SK-N-SH (cell line): ENCODE measurements at regions not wholly inside any gene's neighbourhood (a gene's known extent, or its start where the extent isn't known, plus 50 kb on each side); places are given as distances from the start of the nearest gene placed in this dataset.

Source experiments
- CTCF ChIA-PET: fragments of 300-600, 350-600 bp; formaldehyde crosslinking; extraction: SDS; loops from one replicate; lab custom pipeline; 2021; lab: Yijun Ruan, JAX
- POLR2A ChIA-PET: fragments of 350-600 bp; sonication (Branson Sonifier 250); formaldehyde crosslinking; extraction: SDS; loops from one replicate; lab custom pipeline; 2020; ENCODE audit warnings: antibody characterized with exemption, inconsistent platforms; lab: Yijun Ruan, JAX
- DNase-seq: peaks from one replicate; pipeline ENCODE4 v3.0.0; 2012
- H2AFZ ChIP-seq: fragments of 200-600 bp; sonication (generic); 2 replicates; pipeline ENCODE4 v1.8.1; 2016; ENCODE audit warnings: antibody characterized with exemption, mild to moderate bottlenecking, low read depth
- H3F3A ChIP-seq: fragments of 200-600 bp; sonication (generic); replicated peaks from 2 replicates; pipeline ENCODE3; 2016; ENCODE audit warnings: antibody characterized with exemption, mild to moderate bottlenecking; ENCODE audit not compliant: insufficient read depth
- H3K27ac ChIP-seq, 2 experiments: fragments of 200-500 bp in 1 of 2; fragments of 200-600 bp in 1 of 2; sonication (Bioruptor generic) in 1 of 2; sonication (generic), shearing (Covaris generic) in 1 of 2; 2 replicates each; pipeline versions ENCODE4 v1.5.1 to v1.6.1; 2014 to 2016; ENCODE audit warnings: low read depth in 2 of 2, inconsistent platforms in 1 of 2, low read length in 1 of 2, mild to moderate bottlenecking in 1 of 2, mixed read lengths in 1 of 2
- H3K27me3 ChIP-seq: fragments of 200-600 bp; sonication (generic), shearing (Covaris generic); 2 replicates; pipeline ENCODE4 v1.6.1; 2016; ENCODE audit warnings: mixed run types; ENCODE audit not compliant: insufficient read depth
- H3K36me3 ChIP-seq, 2 experiments: fragments of 200-500 bp in 1 of 2; fragments of 200-600 bp in 1 of 2; sonication (Bioruptor generic) in 1 of 2; sonication (generic) in 1 of 2; replicated peaks in 1 of 2; 2 replicates each; pipeline versions ENCODE3 to v1.5.1; 2014 to 2016; ENCODE audit warnings: low read length in 1 of 2, mild to moderate bottlenecking in 1 of 2; ENCODE audit not compliant: insufficient read depth in 2 of 2, control insufficient read depth in 1 of 2
- H3K4me1 ChIP-seq, 2 experiments: fragments of 200-500 bp in 1 of 2; fragments of 200-600 bp in 1 of 2; sonication (Bioruptor generic) in 1 of 2; sonication (generic), shearing (Covaris generic) in 1 of 2; 2 replicates each; pipeline versions ENCODE4 v1.5.1 to v1.6.1; 2014 to 2016; ENCODE audit warnings: low read depth in 1 of 2, low read length in 1 of 2, mixed run types in 1 of 2; ENCODE audit not compliant: insufficient read depth in 2 of 2, control insufficient read depth in 1 of 2
- H3K4me2 ChIP-seq: fragments of 200-600 bp; sonication (generic), shearing (Covaris generic); 2 replicates; pipeline ENCODE4 v1.6.1; 2017; ENCODE audit warnings: mixed run types
- H3K4me3 ChIP-seq, 2 experiments: fragments of 200-500 bp in 1 of 2; fragments of 200-600 bp in 1 of 2; sonication (Bioruptor generic) in 1 of 2; sonication (generic), shearing (Covaris generic) in 1 of 2; 2 replicates each; pipeline versions ENCODE4 v1.5.1 to v1.8.1; 2014 to 2016; ENCODE audit warnings: low read depth in 2 of 2, inconsistent platforms in 1 of 2, low read length in 1 of 2, mild to moderate bottlenecking in 1 of 2, mixed read lengths in 1 of 2, moderate library complexity in 1 of 2
- H3K79me2 ChIP-seq: fragments of 200-600 bp; sonication (generic); 2 replicates; pipeline ENCODE4 v1.8.1; 2017; ENCODE audit warnings: mild to moderate bottlenecking; ENCODE audit not compliant: insufficient read depth
- H3K9ac ChIP-seq: fragments of 200-600 bp; sonication (generic); 2 replicates; pipeline ENCODE4 v1.6.1; 2017; ENCODE audit warnings: mixed run types
- H3K9me2 ChIP-seq: fragments of 200-600 bp; sonication (generic); 2 replicates; pipeline ENCODE4 v1.6.1; 2017; ENCODE audit warnings: mixed run types
- H3K9me3 ChIP-seq: fragments of 200-600 bp; sonication (generic); 2 replicates; pipeline ENCODE4 v1.6.1; 2017; ENCODE audit warnings: mixed run types, mild to moderate bottlenecking, moderate library complexity
- H4K20me1 ChIP-seq: fragments of 200-600 bp; sonication (generic); 2 replicates; pipeline ENCODE4 v1.6.1; 2017; ENCODE audit warnings: mild to moderate bottlenecking, mixed run types; ENCODE audit not compliant: insufficient read depth
- CHD2 ChIP-seq: fragments of 150-350 bp; IDR thresholded peaks from 2 replicates; pipeline ENCODE4 v1.6.1; 2018; ENCODE audit warnings: low read length; ENCODE audit not compliant: partially characterized antibody
- ELF1 ChIP-seq: IDR thresholded peaks from 2 replicates; pipeline ENCODE4 v1.4.0; 2012
- EP300 ChIP-seq, 2 experiments: IDR thresholded peaks; 2 replicates each; pipeline versions ENCODE4 v1.4.0 to v1.6.1; 2012; ENCODE audit warnings: borderline replicate concordance in 1 of 2, low read depth in 1 of 2, low read length in 1 of 2
- FOSL2 ChIP-seq: IDR thresholded peaks from 2 replicates; pipeline ENCODE4 v1.4.0; 2012; ENCODE audit warnings: low read depth, mild to moderate bottlenecking, moderate library complexity, borderline replicate concordance
- JUND ChIP-seq: IDR thresholded peaks from 2 replicates; pipeline ENCODE4 v1.4.0; 2012
- PBX3 ChIP-seq: IDR thresholded peaks from 2 replicates; pipeline ENCODE4; 2012
- POLR2AphosphoS5 ChIP-seq: IDR thresholded peaks from 2 replicates; pipeline ENCODE4 v1.6.1; 2012; ENCODE audit warnings: low read depth, low read length
- RAD21 ChIP-seq: IDR thresholded peaks from 2 replicates; pipeline ENCODE4 v1.6.1; 2012; ENCODE audit warnings: mild to moderate bottlenecking, low read length
- RCOR1 ChIP-seq: fragments of 150-350 bp; IDR thresholded peaks from 2 replicates; pipeline ENCODE4 v1.6.1; 2017; ENCODE audit warnings: antibody characterized with exemption, low read length
- REST ChIP-seq: IDR thresholded peaks from 2 replicates; pipeline ENCODE4 v1.6.1; 2012; ENCODE audit warnings: mild to moderate bottlenecking, low read depth, low read length, moderate library complexity
- RFX5 ChIP-seq: IDR thresholded peaks from 2 replicates; pipeline ENCODE4 v1.6.1; 2012; ENCODE audit warnings: mild to moderate bottlenecking, improper control_type of control experiment, low read length
- SIN3A ChIP-seq: IDR thresholded peaks from 2 replicates; pipeline ENCODE4 v1.6.1; 2012; ENCODE audit warnings: low read depth, mild to moderate bottlenecking, low read length, moderate library complexity, borderline replicate concordance
- TCF12 ChIP-seq: IDR thresholded peaks from 2 replicates; pipeline ENCODE4 v1.4.0; 2012
- YY1 ChIP-seq: IDR thresholded peaks from 2 replicates; pipeline ENCODE4 v1.4.0; 2012; ENCODE audit warnings: low read depth, mild to moderate bottlenecking
- ZBTB33 ChIP-seq: IDR thresholded peaks from 2 replicates; pipeline ENCODE4 v1.4.0; 2012; ENCODE audit warnings: low read depth, borderline replicate concordance
- WGBS: methylation state at CpG from one replicate; pipeline ENCODE4 v1.1.6; 2017; ENCODE audit warnings: low lambda C conversion rate; 5-methylcytosine and 5-hydroxymethylcytosine counted together
- TF ChIP-seq, protein P1 (sequence below): IDR thresholded peaks from 2 replicates; pipeline ENCODE4 v1.4.0; 2012; ENCODE audit warnings: low read depth, borderline replicate concordance
- TF ChIP-seq, protein P2 (sequence below): fragments of 150-350 bp; IDR thresholded peaks from 2 replicates; pipeline ENCODE4 v1.6.1; 2017; ENCODE audit warnings: antibody characterized with exemption, low read length, low read depth, borderline replicate concordance
- TF ChIP-seq, protein P3 (sequence below): IDR thresholded peaks from 2 replicates; pipeline ENCODE4 v1.4.0; 2012; ENCODE audit warnings: low read depth

GRCh38 chr7:125118444-125118843 lies 188.8 kb upstream of the POT1 start:
- Histone ChIP-seq H3K36me3 (no peaks in the 10 kb centered on the region), H3K79me2 (no peaks in the 10 kb centered on the region)
- 35% methylated on average over 1 of the region's 1 CpG for WGBS

More at GRCh38 chr7:125118444-125118843, 188.8 kb upstream of the POT1 start:
- no peak overlapping the region for H3K9ac ChIP-seq
- H3K4me2 ChIP-seq = no peak overlapping the region
- ChIA-PET CTCF (no interaction called here), POLR2A (no interaction called here)
- DNase-seq = no peak
- no peaks in the 10 kb centered on the region for H3K9me2 ChIP-seq
- H3K4me1 ChIP-seq = no peaks in the 10 kb centered on the region; a peak in 1 of 4 replicates
- H2AFZ ChIP-seq = no peak overlapping the region
- H4K20me1 ChIP-seq = no peaks in the 10 kb centered on the region
- H3K4me3 ChIP-seq = no peak overlapping the region
- H3F3A ChIP-seq = no peaks in the 10 kb centered on the region
- no peaks in the 10 kb centered on the region for H3K27me3 ChIP-seq
- H3K27ac ChIP-seq = no peak overlapping the region
- no peak for TF ChIP-seq RCOR1
- no peak for TF ChIP-seq EP300 (IDR thresholded peaks at IDR 0.05; ENCODE audit: borderline replicate concordance in 1 of 2, low read depth in 1 of 2, low read length in 1 of 2)
- no peak for TF ChIP-seq TCF12
- TF ChIP-seq, protein P1, sequence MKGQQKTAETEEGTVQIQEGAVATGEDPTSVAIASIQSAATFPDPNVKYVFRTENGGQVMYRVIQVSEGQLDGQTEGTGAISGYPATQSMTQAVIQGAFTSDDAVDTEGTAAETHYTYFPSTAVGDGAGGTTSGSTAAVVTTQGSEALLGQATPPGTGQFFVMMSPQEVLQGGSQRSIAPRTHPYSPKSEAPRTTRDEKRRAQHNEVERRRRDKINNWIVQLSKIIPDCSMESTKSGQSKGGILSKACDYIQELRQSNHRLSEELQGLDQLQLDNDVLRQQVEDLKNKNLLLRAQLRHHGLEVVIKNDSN = no peak
- no peak for TF ChIP-seq CHD2
- no peak for TF ChIP-seq SIN3A
- TF ChIP-seq REST = no peak
- TF ChIP-seq POLR2AphosphoS5 = no peak
- TF ChIP-seq ZBTB33 = no peak
- TF ChIP-seq, protein P2, sequence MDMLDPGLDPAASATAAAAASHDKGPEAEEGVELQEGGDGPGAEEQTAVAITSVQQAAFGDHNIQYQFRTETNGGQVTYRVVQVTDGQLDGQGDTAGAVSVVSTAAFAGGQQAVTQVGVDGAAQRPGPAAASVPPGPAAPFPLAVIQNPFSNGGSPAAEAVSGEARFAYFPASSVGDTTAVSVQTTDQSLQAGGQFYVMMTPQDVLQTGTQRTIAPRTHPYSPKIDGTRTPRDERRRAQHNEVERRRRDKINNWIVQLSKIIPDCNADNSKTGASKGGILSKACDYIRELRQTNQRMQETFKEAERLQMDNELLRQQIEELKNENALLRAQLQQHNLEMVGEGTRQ = no peak
- TF ChIP-seq RFX5 = no peak
- TF ChIP-seq ELF1 = no peak
- TF ChIP-seq, protein P3, sequence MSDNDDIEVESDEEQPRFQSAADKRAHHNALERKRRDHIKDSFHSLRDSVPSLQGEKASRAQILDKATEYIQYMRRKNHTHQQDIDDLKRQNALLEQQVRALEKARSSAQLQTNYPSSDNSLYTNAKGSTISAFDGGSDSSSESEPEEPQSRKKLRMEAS = no peak
- TF ChIP-seq YY1 = no peak
- TF ChIP-seq FOSL2 = no peak
- no peak for TF ChIP-seq PBX3
- no peak for TF ChIP-seq RAD21
- TF ChIP-seq JUND = no peak
- no peaks in the 10 kb centered on the region for H3K9me3 ChIP-seq
